Activated effector memory CD4-positive, alpha-beta T cell treated with Interleukin-2 at 50 U/mL for 16 hours (primary cell): ENCODE measurements at regions not wholly inside any gene's neighbourhood (a gene's known extent, or its start where the extent isn't known, plus 50 kb on each side); places are given as distances from the start of the nearest gene placed in this dataset.

Source experiments
- DNase-seq: peaks from one replicate; pipeline ENCODE4 v3.0.0-alpha.2; 2020

GRCh38 chr20:4069751-4070150 is 54.4 kb upstream of the RNF24 start:
- no peak for DNase-seq

- DNase-seq: no peak
Measured at GRCh38 chr20:4068708-4069107, 53.4 kb upstream of the RNF24 start.

- DNase-seq: no peak
Measured at GRCh38 chr20:4067600-4068261, 52.4 kb upstream of the RNF24 start.

GRCh38 chr20:4066551-4066950 is 51.2 kb upstream of the RNF24 start:
- DNase-seq: no peak

- no peak for DNase-seq
Measured at GRCh38 chr20:4065391-4065844, 50.1 kb upstream of the RNF24 start.
